Fibroblast of pulmonary artery (primary cell): ENCODE measurements at regions not wholly inside any gene's neighbourhood (a gene's known extent, or its start where the extent isn't known, plus 50 kb on each side); places are given as distances from the start of the nearest gene placed in this dataset.

Experiments used
- DNase-seq: peaks from one replicate; pipeline ENCODE4 v3.0.0-alpha.2; 2010; ENCODE audit warnings: low read depth
- H3K4me3 ChIP-seq: replicated peaks from 2 replicates; pipeline ENCODE4 v1.5.1; 2011; ENCODE audit warnings: low read depth, mild to moderate bottlenecking, control low read depth, low read length, moderate library complexity
- TF ChIP-seq, protein P1 (sequence below): IDR thresholded peaks from 2 replicates; pipeline ENCODE4 v1.5.1; 2011; ENCODE audit warnings: mild to moderate bottlenecking, control low read depth, low read length, inconsistent platforms; ENCODE audit errors: missing control alignments

DNA sequence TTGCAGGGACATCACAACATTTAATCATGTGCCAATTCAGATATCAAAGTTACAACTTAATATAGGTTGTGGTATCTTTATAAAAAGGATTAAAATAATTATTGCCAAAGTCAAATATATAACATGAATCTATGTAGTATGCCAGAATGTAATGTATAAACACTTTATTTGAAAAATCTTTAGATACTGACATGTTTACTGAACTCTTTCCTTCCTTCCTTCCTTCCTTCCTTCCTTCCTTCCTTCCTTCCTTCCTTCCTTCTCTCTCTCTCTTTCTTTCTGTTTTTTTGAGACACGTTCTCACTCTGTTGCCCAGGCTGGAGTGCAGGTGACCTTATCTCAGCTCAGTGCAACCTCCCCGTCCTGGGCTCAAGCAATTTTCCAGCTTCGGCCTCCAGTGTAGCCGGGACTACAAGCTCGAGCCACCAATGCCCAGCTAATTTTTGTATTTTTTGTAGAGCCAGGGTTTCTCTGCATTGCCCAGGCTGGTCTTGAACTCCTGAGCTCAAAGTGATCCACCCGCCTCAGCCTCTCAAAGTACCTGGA lies 496.8 kb upstream of the CITED2 start:
- TF ChIP-seq, protein P1, sequence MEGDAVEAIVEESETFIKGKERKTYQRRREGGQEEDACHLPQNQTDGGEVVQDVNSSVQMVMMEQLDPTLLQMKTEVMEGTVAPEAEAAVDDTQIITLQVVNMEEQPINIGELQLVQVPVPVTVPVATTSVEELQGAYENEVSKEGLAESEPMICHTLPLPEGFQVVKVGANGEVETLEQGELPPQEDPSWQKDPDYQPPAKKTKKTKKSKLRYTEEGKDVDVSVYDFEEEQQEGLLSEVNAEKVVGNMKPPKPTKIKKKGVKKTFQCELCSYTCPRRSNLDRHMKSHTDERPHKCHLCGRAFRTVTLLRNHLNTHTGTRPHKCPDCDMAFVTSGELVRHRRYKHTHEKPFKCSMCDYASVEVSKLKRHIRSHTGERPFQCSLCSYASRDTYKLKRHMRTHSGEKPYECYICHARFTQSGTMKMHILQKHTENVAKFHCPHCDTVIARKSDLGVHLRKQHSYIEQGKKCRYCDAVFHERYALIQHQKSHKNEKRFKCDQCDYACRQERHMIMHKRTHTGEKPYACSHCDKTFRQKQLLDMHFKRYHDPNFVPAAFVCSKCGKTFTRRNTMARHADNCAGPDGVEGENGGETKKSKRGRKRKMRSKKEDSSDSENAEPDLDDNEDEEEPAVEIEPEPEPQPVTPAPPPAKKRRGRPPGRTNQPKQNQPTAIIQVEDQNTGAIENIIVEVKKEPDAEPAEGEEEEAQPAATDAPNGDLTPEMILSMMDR, result no peak
- no peak overlapping the region for H3K4me3 ChIP-seq
- no peak for DNase-seq

DNA sequence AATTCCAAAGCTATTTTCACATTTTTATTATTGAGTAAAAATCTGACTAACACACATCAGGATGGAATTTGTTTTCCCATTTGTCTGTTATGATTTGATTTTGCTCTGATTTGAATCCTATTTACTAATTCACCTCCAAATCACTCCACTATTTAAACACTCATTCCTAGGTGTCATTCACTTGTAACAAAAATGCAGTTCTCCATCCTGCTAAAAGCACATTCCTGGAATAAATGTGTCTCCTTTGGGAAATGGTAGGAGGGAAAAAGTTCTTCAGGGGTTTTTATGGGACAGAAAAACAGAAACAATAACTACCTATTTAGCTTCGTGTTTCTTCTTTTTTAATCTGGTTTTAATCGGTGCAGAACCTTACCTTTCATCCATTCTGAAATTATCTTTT lies 494.1 kb upstream of the CITED2 start:
- no peak for DNase-seq
- TF ChIP-seq, protein P1, result no peak
- no peak overlapping the region for H3K4me3 ChIP-seq

DNA sequence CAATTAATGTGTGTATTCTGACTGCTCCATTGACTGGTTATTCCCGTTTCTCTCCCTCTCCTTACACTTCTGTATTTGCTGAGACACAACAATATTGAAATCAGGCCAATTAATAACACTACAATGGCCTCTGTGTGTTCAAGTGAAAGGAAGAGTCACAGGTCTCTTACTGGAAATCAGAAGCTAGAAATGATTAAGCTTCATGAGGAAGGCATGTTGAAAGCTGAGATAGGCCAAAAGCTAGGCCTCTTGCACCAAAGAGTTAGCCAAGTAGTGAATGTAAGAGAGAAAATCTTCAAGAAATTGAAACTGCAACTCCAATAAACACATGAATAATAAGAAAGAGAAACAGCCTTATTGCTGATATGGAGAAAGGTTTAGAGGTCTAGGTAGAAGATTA lies 489.5 kb upstream of the CITED2 start:
- DNase-seq, result no peak
- no peak overlapping the region for H3K4me3 ChIP-seq
- TF ChIP-seq, protein P1, result no peak

- DNase-seq, result peak; percentile 35
- H3K4me3 ChIP-seq, result no peak overlapping the region
- TF ChIP-seq, protein P1, result no peak
These were observed 488.9 kb upstream of the CITED2 start for GRCh38 chr6:139863346-139863745.

DNA sequence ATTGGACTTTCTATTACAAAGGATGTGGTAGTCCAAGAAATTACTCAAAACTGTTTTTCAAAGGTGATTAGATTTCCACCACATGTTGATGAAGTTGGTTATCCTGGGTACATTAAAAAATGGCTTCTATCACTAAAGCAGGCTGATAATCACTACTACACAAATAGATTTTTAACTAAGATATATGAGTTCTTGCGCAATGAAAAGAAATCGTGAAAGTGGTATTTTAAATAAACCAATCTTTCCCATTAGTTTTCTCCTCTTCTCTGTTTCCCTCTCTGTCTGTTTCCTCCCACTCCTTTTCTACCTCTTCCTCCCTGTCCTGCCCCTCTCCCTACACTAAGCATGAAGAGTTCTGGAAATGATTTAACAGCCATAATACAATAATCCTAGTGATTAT lies 487.9 kb upstream of the CITED2 start:
- DNase-seq, result no peak
- TF ChIP-seq, protein P1, result no peak
- H3K4me3 ChIP-seq, result no peak overlapping the region

DNA sequence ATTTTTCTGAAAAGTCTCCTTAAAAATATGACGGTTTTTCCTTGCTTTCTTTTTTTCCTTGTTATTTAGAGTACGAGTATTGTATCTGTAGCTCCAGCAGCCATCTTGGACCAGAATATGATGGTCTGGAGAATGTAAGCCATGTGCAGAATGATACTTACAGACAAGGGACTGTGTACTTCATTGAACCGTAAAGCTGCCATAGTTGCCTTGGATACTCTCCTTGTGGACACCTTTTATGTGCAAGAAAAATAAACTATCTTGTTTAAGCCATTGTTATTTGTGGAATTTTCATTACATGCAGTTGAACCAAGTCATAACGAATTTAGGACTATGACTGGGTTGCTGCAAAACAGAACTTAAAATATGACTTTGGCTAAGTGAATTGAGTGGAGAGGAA lies 485.8 kb upstream of the CITED2 start:
- H3K4me3 ChIP-seq, result no peak overlapping the region
- no peak for DNase-seq
- TF ChIP-seq, protein P1, result no peak

- no peak overlapping the region for H3K4me3 ChIP-seq
- no peak for DNase-seq
- TF ChIP-seq, protein P1, result no peak
These were observed 484.0 kb upstream of the CITED2 start for GRCh38 chr6:139858429-139858828.
